Hypothalamus (tissue), 51 donors: ENCODE measurements at regions not wholly inside any gene's neighbourhood (a gene's known extent, or its start where the extent isn't known, plus 50 kb on each side); places are given as distances from the start of the nearest gene placed in this dataset.

ENCODE experiments used
- DNase-seq, 51 donors: peaks; one replicate each; lab custom pipeline; 2025; lab: John Stamatoyannopoulos, UW

GRCh38 chr16:13392341-13392740, 490.9 kb downstream of the SHISA9 start:
- no peak for DNase-seq

DNA sequence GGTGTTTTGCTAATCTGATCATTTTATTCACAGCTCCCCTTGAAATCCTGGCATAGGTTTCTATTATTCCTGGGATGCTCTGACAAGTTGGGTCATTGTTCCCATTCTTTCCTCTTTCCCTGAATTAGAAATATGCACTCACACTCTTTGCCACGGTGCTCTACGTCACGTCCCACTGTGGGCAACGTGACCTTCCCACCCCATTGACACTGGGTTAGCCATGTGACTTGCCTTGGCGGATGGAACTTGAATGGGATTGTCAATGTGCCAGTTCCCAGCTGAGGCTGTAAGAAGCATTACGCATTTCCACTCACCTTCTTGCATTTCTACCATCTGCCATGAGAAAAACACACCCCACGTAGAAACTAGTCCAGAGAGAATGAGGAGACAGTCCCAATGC, 492.4 kb downstream of the SHISA9 start:
- DNase-seq, result no peak

DNA sequence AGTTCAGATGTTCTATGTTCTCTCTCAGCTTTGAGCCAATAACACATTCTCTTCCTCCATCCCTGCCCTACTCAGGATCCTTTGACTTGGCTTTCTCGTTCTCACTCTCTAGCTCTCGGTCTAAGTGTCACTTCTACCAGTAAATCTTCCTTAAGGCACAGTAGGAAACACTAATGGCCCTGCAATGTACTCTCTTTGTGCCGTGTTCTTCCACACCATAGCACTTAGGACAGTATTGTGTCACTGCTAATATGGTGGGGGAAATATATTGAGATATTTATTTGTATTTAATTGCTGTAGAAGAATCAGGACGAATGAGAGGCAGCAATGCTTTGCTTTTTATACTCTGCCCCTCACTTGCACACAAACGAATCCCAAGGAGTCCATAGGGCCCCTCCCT, 493.1 kb downstream of the SHISA9 start:
- DNase-seq, result no peak

DNA sequence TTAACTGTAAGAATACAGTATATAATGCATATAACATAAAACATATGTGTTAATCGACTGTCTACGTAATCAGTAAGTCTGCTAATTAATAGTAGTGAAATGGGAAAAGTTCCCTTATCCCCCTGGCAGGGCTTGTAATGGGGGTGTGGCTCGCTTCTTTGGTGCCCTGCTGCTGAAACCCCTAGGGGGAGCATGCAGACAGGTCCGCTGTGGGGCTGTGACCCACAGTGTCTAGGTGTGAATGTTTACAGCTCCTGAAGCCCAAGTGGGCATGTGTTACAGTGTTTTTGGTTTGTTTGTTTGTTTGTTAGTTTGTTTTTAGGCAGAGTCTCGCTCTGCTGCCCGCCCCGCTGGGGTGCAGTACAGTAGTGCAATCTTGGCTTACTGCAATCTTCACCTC, 495.7 kb downstream of the SHISA9 start:
- DNase-seq, result no peak

- no peak for DNase-seq
Observed at GRCh38 chr16:13401641-13402040, 500.2 kb downstream of the SHISA9 start.

- no peak for DNase-seq
Observed at GRCh38 chr16:13402601-13403000, 501.2 kb downstream of the SHISA9 start.

GRCh38 chr16:13403326-13403725, 501.9 kb downstream of the SHISA9 start:
- DNase-seq, result no peak

DNA sequence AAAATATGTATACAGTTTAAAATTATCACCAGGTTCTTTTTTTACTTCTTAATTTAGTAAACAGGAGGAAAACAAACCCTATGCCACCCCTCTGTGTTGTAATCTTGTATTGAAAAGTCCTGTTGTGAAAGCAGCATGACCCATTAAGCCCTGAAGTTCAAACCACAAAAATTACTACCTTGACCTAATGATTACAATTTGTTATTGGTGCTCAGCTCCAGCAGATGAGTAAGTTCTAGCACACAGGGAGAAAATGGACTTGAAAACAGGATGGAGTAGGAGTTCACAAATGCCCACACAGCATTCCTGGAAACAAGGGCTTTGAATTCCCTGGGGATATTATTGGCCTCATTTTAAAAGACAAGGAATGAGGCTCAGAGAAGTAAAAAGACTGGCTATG, 505.8 kb upstream of the ERCC4 start:
- no peak for DNase-seq

GRCh38 chr16:13419589-13419988, 500.4 kb upstream of the ERCC4 start:
- no peak for DNase-seq

DNA sequence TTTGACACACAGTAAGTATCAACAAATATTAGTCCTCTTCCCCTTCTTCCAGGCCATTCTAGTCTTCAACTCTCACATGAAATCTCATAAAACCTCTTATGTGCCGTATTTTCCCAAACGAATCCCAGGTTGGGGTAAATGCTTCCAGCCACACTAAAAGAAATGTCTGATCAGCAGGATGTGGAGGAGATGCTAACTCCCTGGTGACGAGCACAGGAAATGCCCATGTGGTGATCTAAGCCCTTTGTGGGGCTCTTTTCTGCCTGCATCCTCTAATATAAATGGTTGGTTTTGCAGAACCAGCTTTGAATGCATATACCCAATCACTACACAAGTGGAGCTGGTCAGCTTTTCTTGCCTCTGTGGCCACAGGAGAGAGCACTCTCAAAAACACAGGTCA, 498.2 kb upstream of the ERCC4 start:
- DNase-seq, result no peak

- no peak for DNase-seq
Observed at GRCh38 chr16:13425836-13426235, 494.1 kb upstream of the ERCC4 start.

DNA sequence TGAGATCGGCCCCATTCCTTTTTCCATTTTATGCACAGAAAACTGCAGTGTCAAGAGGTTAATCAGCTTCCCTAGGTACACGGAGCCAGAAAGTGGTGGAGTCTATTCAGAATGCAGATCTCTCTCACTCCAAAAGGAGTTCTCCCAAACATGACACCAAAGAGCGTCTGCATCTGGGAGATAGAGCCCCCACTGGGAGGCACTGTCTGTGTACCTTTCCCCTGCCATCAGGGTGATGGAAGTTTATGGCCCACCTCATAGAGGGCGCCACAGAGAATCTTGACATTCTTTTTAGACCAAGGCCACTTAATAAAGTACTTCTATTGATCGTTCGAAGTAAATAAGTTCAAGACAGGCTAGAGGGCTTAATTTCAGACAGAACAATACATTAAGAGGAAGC, 493.7 kb upstream of the ERCC4 start:
- no peak for DNase-seq

- no peak for DNase-seq
Observed at GRCh38 chr16:13426736-13427135, 493.2 kb upstream of the ERCC4 start.

GRCh38 chr16:13427943-13428342, 492.0 kb upstream of the ERCC4 start:
- DNase-seq, result no peak

DNA sequence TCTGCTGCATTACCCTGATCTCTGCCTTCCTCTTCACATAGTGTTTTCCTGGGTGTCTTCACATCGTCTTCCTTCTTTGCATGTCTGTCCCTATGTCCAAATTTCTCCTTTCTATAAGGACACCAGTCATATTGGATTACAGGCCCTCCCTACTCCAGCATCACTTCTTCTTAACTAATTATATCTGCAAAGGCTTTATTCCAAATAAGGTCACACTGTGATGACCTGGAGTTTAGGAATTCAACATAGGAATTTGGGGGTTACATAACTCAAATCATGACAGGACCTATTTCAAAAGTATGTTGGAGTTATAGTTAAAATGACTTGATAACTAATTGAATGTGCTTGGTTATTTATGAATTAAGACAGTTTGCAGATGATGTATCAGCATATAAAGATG, 490.5 kb upstream of the ERCC4 start:
- no peak for DNase-seq

GRCh38 chr16:13435415-13435814, 484.5 kb upstream of the ERCC4 start:
- DNase-seq, result no peak

DNA sequence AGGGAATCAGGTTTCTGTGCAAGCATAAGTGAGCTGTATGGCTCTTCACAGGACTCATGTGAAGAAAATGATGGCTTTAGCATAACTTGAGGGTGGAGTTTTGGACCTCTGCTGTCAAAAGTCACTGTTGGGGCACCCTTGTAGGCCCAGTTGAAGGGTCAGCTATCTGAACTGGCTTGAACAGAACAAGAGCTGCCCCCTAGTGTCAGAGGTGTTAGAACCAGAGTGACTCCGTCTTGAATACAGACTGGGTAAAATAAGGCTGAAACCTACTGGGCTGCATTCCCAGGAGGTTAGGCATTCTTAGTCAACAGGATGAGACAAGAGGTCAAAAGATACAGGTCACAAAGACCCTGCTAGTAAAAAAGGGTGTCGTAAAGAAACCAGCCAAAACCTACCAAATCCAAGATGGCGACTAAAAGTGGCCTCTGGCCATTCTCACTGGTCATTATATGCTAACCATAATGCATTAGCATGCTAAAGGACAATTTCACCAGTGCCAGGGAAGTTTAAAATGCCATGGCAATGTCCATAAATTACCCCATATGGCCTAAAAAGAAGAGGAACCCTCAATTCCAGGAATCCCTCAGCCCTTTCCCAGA, 484.0 kb upstream of the ERCC4 start:
- no peak for DNase-seq

DNA sequence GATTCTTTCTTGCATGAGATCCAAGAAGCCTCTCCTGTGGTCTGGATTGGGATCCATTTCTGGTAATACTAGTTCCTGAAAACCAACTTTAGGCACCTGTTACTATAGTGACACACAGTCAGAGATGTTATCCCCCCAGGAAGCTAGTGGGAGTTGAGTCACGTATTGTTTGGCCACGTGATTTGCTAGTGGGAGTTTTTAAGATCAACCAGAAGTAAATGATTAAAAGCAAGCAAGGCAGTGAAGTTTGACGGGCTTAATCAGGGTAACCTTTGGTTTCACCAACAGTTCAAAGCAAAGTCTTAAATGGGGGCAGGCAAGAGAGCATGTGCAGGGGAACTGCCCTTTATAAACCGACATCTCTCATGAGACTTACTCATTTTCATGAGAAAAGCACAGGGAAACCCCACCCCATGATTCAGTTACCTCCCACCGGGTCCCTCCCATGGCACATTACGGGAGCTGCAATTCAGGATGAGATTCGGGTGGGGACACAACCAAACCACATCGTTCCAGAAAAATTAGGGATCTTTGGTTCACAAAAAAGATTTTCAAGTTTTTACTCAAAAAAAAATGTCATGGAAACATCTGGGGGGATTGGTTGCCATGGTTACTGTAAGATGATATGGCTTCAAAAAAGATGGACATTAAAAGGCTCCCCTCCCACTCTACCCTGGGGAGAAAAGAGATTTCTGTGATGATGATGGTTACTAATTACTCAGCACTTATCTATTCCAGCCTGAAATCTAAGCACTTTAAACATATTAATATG, 483.1 kb upstream of the ERCC4 start:
- peak in 1 of 51 donors; percentile 23 for DNase-seq

- no peak for DNase-seq
Observed at GRCh38 chr16:13437413-13437795, 482.6 kb upstream of the ERCC4 start.

DNA sequence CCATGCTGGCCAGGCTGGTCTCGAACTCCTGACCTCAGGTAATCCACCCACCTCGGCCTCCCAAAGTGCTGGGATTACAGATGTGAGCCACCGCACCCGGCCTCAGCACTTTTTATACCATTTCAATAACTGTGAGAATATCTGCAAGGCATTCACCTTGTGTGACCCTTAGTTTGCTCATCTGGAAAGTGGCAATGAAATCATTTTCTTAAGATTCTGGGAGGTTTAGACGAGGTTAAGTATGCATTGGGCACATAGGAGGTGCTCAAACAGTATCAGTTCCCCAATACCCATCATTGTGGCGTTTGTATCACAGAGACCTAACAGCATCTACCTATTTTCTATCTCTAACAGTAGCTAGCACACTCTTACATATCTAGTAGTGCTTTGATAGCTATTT, 481.9 kb upstream of the ERCC4 start:
- DNase-seq, result no peak

DNA sequence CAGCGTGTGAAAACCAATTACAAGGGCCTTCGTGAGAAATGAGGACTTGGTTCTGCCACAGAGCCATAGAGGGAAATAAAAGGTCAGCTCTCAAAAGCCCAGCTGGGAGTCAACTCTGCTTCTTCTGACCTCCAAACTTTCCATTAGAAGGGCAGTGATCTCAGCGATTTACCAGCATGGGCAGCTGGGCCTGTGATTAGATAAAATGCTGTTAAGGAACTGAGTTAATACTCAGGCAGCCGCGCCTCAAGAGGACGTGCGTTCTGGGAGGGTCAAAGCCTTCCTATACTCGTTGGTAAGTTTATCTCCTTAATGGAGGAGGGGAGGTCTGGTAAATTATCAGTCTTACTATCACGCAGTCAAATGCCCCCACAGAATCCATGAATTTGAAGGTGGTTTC, 480.2 kb upstream of the ERCC4 start:
- DNase-seq, result no peak

DNA sequence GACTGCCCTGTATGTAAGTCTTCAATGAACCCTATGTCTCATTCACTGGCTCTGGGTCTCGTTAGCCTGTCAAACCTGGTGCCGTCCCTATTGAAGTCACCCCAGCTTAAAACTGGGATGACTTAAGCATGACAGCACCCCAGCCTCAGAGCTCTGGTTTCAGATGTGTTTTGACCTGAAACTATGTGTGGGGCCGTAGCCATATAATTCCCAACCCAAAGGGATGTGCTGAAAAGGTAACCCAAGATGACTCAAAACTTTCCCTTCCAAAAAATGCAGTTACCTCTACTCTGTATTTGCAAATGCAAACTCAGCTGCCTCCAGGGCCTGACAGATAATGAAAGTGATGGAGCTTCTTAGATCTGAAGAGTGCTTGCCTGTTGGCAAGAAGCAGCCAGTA, 478.3 kb upstream of the ERCC4 start:
- DNase-seq, result no peak

DNA sequence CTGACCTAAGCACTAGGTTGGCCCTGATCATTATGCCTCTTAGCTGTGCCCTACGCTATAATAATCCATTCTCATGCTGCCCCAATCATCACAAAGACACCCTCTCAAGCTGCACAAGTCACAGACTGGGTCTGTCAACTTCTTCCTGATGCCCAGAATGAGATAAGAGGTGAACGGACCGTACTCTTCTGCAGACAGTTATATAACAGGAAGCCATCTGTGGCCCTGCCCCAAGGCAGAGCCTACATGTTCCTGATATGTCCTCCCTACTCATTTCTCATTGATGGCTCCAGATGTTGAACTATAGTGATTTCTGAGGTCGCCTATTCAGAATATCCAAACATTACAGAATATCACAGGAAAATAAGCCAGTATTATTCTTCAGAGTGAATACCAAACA, 471.6 kb upstream of the ERCC4 start:
- DNase-seq, result no peak
